ENCODE measurements at regions not wholly inside any gene's neighbourhood (a gene's known extent, or its start where the extent isn't known, plus 50 kb on each side); places are given as distances from the start of the nearest gene placed in this dataset.

- TF ChIP-seq CTCF (IDR thresholded peaks at IDR 0.05; ENCODE audit: borderline replicate concordance, extremely low read depth, low read length, poor library complexity, severe bottlenecking) (no peak), EZH2 (IDR thresholded peaks at IDR 0.05; ENCODE audit: borderline replicate concordance, low read depth, low read length, severe bottlenecking) (no peak)
Measured at GRCh38 chr3:193842029-193842798, 249.2 kb downstream of the OPA1 start.
